H1 (cell line): ENCODE measurements at regions not wholly inside any gene's neighbourhood (a gene's known extent, or its start where the extent isn't known, plus 50 kb on each side); places are given as distances from the start of the nearest gene placed in this dataset.

Experiments
- MAFK ChIP-seq: IDR thresholded peaks from 2 replicates; pipeline ENCODE4 v1.6.1; 2012; ENCODE audit warnings: low read depth, mild to moderate bottlenecking, improper control_type of control experiment, low read length
- TF ChIP-seq, protein P1 (sequence below), 3 experiments: IDR thresholded peaks; 1 replicate in 2 of 3; 2 replicates in 1 of 3; pipeline versions ENCODE4 v1.5.1 to v1.6.1; 2011; ENCODE audit warnings: low read length in 3 of 3, mild to moderate bottlenecking in 3 of 3, inconsistent platforms in 2 of 3, low read depth in 1 of 3, moderate library complexity in 1 of 3; ENCODE audit not compliant: insufficient read depth in 1 of 3; ENCODE audit errors: control extremely low read depth in 1 of 3

DNA sequence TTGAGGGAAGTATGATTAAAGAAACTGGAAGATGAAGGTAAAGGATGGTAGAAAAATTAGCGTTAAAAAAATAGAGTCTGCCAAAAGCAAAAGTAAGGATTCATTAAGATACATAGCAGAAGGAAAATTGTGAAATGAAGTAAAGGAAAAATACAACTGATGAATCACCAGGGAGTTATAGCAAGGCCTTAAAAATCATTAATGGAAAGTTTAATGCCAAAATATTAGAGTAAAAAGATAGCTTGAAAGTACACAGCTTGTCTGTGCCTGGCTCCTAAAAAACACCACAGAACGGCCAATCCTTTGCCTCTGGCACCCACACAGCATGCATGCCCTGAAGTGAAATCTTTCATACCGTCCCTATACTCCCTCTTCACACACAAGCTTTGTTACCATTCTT lies 66.9 kb upstream of the APOBEC4 start:
- TF ChIP-seq MAFK, result no peak
- TF ChIP-seq, protein P1, sequence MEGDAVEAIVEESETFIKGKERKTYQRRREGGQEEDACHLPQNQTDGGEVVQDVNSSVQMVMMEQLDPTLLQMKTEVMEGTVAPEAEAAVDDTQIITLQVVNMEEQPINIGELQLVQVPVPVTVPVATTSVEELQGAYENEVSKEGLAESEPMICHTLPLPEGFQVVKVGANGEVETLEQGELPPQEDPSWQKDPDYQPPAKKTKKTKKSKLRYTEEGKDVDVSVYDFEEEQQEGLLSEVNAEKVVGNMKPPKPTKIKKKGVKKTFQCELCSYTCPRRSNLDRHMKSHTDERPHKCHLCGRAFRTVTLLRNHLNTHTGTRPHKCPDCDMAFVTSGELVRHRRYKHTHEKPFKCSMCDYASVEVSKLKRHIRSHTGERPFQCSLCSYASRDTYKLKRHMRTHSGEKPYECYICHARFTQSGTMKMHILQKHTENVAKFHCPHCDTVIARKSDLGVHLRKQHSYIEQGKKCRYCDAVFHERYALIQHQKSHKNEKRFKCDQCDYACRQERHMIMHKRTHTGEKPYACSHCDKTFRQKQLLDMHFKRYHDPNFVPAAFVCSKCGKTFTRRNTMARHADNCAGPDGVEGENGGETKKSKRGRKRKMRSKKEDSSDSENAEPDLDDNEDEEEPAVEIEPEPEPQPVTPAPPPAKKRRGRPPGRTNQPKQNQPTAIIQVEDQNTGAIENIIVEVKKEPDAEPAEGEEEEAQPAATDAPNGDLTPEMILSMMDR (IDR thresholded peaks at IDR 0.05; ENCODE audit: control extremely low read depth in 1 of 3, insufficient read depth in 1 of 3, low read depth in 1 of 3, low read length in 3 of 3), result no peak
